K562 (cell line): ENCODE measurements at regions not wholly inside any gene's neighbourhood (a gene's known extent, or its start where the extent isn't known, plus 50 kb on each side); places are given as distances from the start of the nearest gene placed in this dataset.

Experiments
- CTCF ChIP-seq, 3 experiments: IDR thresholded peaks in 2 of 3; conservative IDR thresholded peaks in 1 of 3; 2 replicates each; pipeline ENCODE4 v1.5.1; 2011 to 2012; ENCODE audit warnings: low read length in 3 of 3, mild to moderate bottlenecking in 3 of 3, control low read depth in 2 of 3, improper control_type of control experiment in 1 of 3, inconsistent platforms in 1 of 3, low read depth in 1 of 3, mixed read lengths in 1 of 3, moderate library complexity in 1 of 3; ENCODE audit not compliant: insufficient read depth in 2 of 3
- E2F6 ChIP-seq, 2 experiments: IDR thresholded peaks; 2 replicates each; pipeline ENCODE4 v1.6.1; 2011; ENCODE audit warnings: borderline replicate concordance in 1 of 2, control low read depth in 1 of 2, low read depth in 1 of 2, low read length in 1 of 2, mild to moderate bottlenecking in 1 of 2, mixed read lengths in 1 of 2, moderate library complexity in 1 of 2; ENCODE audit not compliant: insufficient read depth in 1 of 2, insufficient read length in 1 of 2, poor library complexity in 1 of 2, severe bottlenecking in 1 of 2; ENCODE audit errors: extremely low read depth in 1 of 2
- FOXP1 ChIP-seq: sonication (generic); formaldehyde crosslinking; IDR thresholded peaks from 2 replicates; pipeline ENCODE4 v1.8.0; 2022; ENCODE audit warnings: mild to moderate bottlenecking, missing genetic modification reagents
- MAX ChIP-seq: sonication (generic); formaldehyde crosslinking; IDR thresholded peaks from 2 replicates; pipeline ENCODE4 v1.9.0; 2022; ENCODE audit warnings: mild to moderate bottlenecking, missing genetic modification reagents
- NR2F6 ChIP-seq: fragments of 450-650 bp; formaldehyde crosslinking; IDR thresholded peaks from 2 replicates; pipeline ENCODE4 v1.4.0; 2020; ENCODE audit warnings: mild to moderate bottlenecking
- NR3C1 ChIP-seq: sonication (generic); formaldehyde crosslinking; IDR thresholded peaks from 2 replicates; pipeline ENCODE4 v1.8.1; 2022; ENCODE audit warnings: missing genetic modification reagents
- RAD51 ChIP-seq: fragments of 450-650 bp; IDR thresholded peaks from 2 replicates; pipeline ENCODE4 v1.7.1; 2016; ENCODE audit warnings: low read depth, mild to moderate bottlenecking, borderline replicate concordance
- RHOXF2B ChIP-seq: fragments of 250-450 bp; sonication (Bioruptor Pico); conservative IDR thresholded peaks from 2 replicates; pipeline ENCODE4 v1.5.1; 2021
- SMAD3 ChIP-seq: fragments of 450-650 bp; formaldehyde crosslinking; conservative IDR thresholded peaks from 2 replicates; pipeline ENCODE4 v1.4.0; 2020; ENCODE audit warnings: mild to moderate bottlenecking
- SREBF2 ChIP-seq: sonication (generic); formaldehyde crosslinking; IDR thresholded peaks from 2 replicates; pipeline ENCODE4 v1.4.0; 2020; ENCODE audit warnings: mild to moderate bottlenecking, missing genetic modification reagents
- STAT6 ChIP-seq: sonication (generic); formaldehyde crosslinking; IDR thresholded peaks from 2 replicates; pipeline ENCODE4 v1.8.1; 2023; ENCODE audit warnings: mild to moderate bottlenecking, missing genetic modification reagents
- ZNF121 ChIP-seq: sonication (generic); formaldehyde crosslinking; conservative IDR thresholded peaks from 2 replicates; pipeline ENCODE4 v1.8.0; 2022; ENCODE audit warnings: missing genetic modification reagents
- ZNF174 ChIP-seq: fragments of 250-450 bp; sonication (Bioruptor Pico); IDR thresholded peaks from 2 replicates; pipeline ENCODE4 v1.4.0; 2020; ENCODE audit warnings: mild to moderate bottlenecking
- ZNF511 ChIP-seq: sonication (generic); formaldehyde crosslinking; IDR thresholded peaks from 2 replicates; pipeline ENCODE4 v1.8.0; 2022; ENCODE audit warnings: mild to moderate bottlenecking, missing genetic modification reagents

- TF ChIP-seq SREBF2 (CRISPR knock-in tag) (no peak), NR2F6 (CRISPR knock-in tag) (no peak), E2F6 (IDR thresholded peaks at IDR 0.05; ENCODE audit: borderline replicate concordance in 1 of 2, extremely low read depth in 1 of 2, insufficient read depth in 1 of 2, insufficient read length in 1 of 2, low read depth in 1 of 2, low read length in 1 of 2, poor library complexity in 1 of 2, severe bottlenecking in 1 of 2) (no peak), NR3C1 (CRISPR knock-in tag) (no peak), FOXP1 (CRISPR knock-in tag) (no peak), ZNF511 (CRISPR knock-in tag) (no peak), RAD51 (no peak), SMAD3 (no peak), ZNF121 (CRISPR knock-in tag) (no peak), CTCF (IDR thresholded peaks at IDR 0.05 in 2 of 3, conservative IDR thresholded peaks at IDR 0.05 in 1 of 3; ENCODE audit: insufficient read depth in 2 of 3, low read depth in 1 of 3, low read length in 3 of 3) (no peak), MAX (CRISPR knock-in tag) (no peak), RHOXF2B (no peak), ZNF174 (CRISPR knock-in tag) (no peak), STAT6 (CRISPR knock-in tag) (no peak)
These were observed 677.1 kb downstream of the TMEM121 start for GRCh38 chr14:106203438-106203837.
